Lower leg skin (tissue), 3 donors: ENCODE measurements at regions not wholly inside any gene's neighbourhood (a gene's known extent, or its start where the extent isn't known, plus 50 kb on each side); places are given as distances from the start of the nearest gene placed in this dataset.

Experiments used
- CTCF ChIP-seq, 3 donors: fragments of 450-650 bp; IDR thresholded peaks; one replicate each; pipeline ENCODE4 v1.5.1; 2016; ENCODE audit warnings: antibody characterized with exemption in 3 of 3, mild to moderate bottlenecking in 3 of 3, moderate library complexity in 2 of 3
- POLR2A ChIP-seq, 2 donors: fragments of 450-650 bp; IDR thresholded peaks; one replicate each; pipeline ENCODE4 v1.6.1; 2016 to 2017; ENCODE audit warnings: antibody characterized with exemption in 2 of 2, mild to moderate bottlenecking in 1 of 2, moderate library complexity in 1 of 2

- TF ChIP-seq CTCF (IDR thresholded peaks at IDR 0.05) = no peak
- TF ChIP-seq POLR2A (IDR thresholded peaks at IDR 0.05) = no peak
Measured at GRCh38 chr10:33027088-33027487, 69.1 kb upstream of the ITGB1 start.
